ENCODE measurements at regions not wholly inside any gene's neighbourhood (a gene's known extent, or its start where the extent isn't known, plus 50 kb on each side); places are given as distances from the start of the nearest gene placed in this dataset.

DNA sequence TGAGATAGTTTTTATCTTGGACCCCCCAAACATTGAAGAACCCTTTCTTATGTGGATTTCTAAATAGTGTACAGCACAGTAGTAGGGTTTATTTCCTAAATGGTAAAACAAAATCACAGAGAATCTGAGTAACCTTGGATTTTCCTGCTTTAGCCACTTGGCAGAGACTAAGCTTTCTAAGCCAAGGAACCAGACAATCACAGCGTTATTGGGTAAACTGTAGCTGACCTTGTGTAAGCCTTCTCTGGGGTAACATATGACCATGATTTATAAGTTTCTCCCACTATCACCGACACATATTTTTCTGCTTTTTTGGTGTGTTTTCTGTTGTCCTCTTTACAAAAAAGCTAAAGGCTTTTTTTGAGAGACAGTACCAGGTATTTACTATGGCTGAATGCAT lies 136.3 kb upstream of the PZP start:
- no TSS peak for BruUV-seq (replicated peaks)
- no peak for DNase-seq (ENCODE audit: low spot score)
- Histone ChIP-seq H3K27me3 (replicated peaks; ENCODE audit: insufficient read depth, low read depth, low read length, poor library complexity) (no peaks in the 10 kb centered on the region), H3K4me3 (ENCODE audit: low read depth, low read length, poor library complexity, severe bottlenecking) (no peak overlapping the region), H3K36me3 (ENCODE audit: insufficient read depth, low read length, poor library complexity, severe bottlenecking) (no peaks in the 10 kb centered on the region), H3K4me1 (ENCODE audit: insufficient read depth, low read length, poor library complexity, severe bottlenecking) (no peaks in the 10 kb centered on the region), H3K27ac (ENCODE audit: low read depth, low read length, poor library complexity, severe bottlenecking) (no peak overlapping the region), H3K9me3 (ENCODE audit: low read depth, low read length, poor library complexity, severe bottlenecking) (no peaks in the 10 kb centered on the region)
- intact Hi-C loops (cut with micrococcal nuclease; ENCODE audit: unreplicated experiment) = no loop called here
- POLR2A ChIA-PET (ENCODE audit: low non-redundant PET) = no interaction called here
- CTCF ChIA-PET = no interaction called here
- TF ChIP-seq, protein P1, sequence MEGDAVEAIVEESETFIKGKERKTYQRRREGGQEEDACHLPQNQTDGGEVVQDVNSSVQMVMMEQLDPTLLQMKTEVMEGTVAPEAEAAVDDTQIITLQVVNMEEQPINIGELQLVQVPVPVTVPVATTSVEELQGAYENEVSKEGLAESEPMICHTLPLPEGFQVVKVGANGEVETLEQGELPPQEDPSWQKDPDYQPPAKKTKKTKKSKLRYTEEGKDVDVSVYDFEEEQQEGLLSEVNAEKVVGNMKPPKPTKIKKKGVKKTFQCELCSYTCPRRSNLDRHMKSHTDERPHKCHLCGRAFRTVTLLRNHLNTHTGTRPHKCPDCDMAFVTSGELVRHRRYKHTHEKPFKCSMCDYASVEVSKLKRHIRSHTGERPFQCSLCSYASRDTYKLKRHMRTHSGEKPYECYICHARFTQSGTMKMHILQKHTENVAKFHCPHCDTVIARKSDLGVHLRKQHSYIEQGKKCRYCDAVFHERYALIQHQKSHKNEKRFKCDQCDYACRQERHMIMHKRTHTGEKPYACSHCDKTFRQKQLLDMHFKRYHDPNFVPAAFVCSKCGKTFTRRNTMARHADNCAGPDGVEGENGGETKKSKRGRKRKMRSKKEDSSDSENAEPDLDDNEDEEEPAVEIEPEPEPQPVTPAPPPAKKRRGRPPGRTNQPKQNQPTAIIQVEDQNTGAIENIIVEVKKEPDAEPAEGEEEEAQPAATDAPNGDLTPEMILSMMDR (conservative IDR thresholded peaks at IDR 0.05; ENCODE audit: low read depth, low read length) = no peak
- no peak for TF ChIP-seq EZH2 (IDR thresholded peaks at IDR 0.05; ENCODE audit: borderline replicate concordance, low read depth, low read length, poor library complexity, severe bottlenecking)

DNA sequence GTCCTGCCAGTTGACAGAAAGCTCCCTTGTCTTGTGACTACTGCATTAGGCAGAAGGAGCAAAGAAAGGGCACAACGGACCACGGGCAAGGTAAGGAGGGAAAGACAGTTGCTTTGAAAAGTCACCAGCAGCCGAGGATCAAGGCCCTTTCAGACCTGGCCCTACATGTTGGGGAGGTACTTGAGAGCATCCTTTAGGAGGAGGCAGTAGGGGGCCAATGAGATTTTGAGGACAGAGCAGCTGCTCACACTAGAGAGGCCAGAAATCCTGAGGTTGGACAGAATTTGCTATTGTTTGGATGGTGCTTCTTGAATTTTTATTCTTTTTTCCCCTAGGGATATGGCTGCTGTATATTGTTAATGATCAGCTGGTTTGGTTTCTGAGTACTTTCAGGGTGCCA lies 135.5 kb upstream of the PZP start:
- Histone ChIP-seq H3K27ac (ENCODE audit: low read depth, low read length, poor library complexity, severe bottlenecking) (no peak overlapping the region), H3K36me3 (ENCODE audit: insufficient read depth, low read length, poor library complexity, severe bottlenecking) (no peaks in the 10 kb centered on the region), H3K4me3 (ENCODE audit: low read depth, low read length, poor library complexity, severe bottlenecking) (no peak overlapping the region), H3K27me3 (replicated peaks; ENCODE audit: insufficient read depth, low read depth, low read length, poor library complexity) (no peaks in the 10 kb centered on the region), H3K4me1 (ENCODE audit: insufficient read depth, low read length, poor library complexity, severe bottlenecking) (no peaks in the 10 kb centered on the region), H3K9me3 (ENCODE audit: low read depth, low read length, poor library complexity, severe bottlenecking) (no peaks in the 10 kb centered on the region)
- intact Hi-C loops (cut with micrococcal nuclease; ENCODE audit: unreplicated experiment) = no loop called here
- TF ChIP-seq EZH2 (IDR thresholded peaks at IDR 0.05; ENCODE audit: borderline replicate concordance, low read depth, low read length, poor library complexity, severe bottlenecking) = no peak
- TF ChIP-seq, protein P1 (conservative IDR thresholded peaks at IDR 0.05; ENCODE audit: low read depth, low read length) = no peak
- ChIA-PET POLR2A (ENCODE audit: low non-redundant PET) (no interaction called here), CTCF (no interaction called here)
- no TSS peak for BruUV-seq (replicated peaks)
- no peak for DNase-seq (ENCODE audit: low spot score)

DNA sequence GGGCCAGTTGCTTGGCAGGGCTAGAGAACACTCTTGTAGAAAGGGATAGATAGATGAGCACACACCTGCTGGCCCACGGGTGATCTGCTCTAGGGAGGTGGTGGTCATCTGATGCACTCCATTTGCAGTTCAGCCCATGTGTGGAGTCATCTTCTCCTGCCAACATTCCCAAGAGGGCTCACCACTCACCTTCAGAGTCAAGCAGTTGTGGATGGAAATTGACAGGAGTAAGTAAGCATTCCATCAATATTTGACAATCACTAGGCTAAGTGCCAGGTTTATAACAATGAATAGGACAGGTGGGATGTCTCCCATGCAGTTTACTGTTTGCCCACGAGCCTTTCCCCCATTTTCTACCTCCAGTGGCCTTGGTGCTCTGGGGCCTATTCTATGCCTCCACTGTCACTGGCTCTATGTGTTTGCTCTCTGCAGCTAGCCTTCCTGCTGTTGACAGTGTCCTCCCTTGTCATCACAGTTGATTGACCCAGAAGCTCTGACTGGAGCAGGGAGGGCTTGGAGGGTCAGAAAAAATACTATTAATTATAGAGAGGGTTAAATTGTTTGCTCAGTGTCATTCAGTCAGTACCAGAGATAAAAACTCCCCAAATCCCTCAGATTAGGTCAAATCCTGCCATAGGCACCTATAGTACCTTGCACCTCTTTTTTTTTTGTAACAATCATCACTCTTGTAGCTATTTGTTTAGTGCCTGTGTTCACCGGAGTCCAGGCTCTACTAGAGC lies 134.6 kb upstream of the PZP start:
- POLR2A ChIA-PET (ENCODE audit: low non-redundant PET) = no interaction called here
- H3K27ac ChIP-seq (ENCODE audit: low read depth, low read length, poor library complexity, severe bottlenecking) = no peak overlapping the region
- no peaks in the 10 kb centered on the region for H3K27me3 ChIP-seq (replicated peaks; ENCODE audit: insufficient read depth, low read depth, low read length, poor library complexity)
- H3K4me1 ChIP-seq (ENCODE audit: insufficient read depth, low read length, poor library complexity, severe bottlenecking) = no peaks in the 10 kb centered on the region
- intact Hi-C loops (cut with micrococcal nuclease; ENCODE audit: unreplicated experiment) = no loop called here
- no peaks in the 10 kb centered on the region for H3K9me3 ChIP-seq (ENCODE audit: low read depth, low read length, poor library complexity, severe bottlenecking)
- H3K36me3 ChIP-seq (ENCODE audit: insufficient read depth, low read length, poor library complexity, severe bottlenecking) = no peaks in the 10 kb centered on the region
- BruUV-seq (replicated peaks) = no TSS peak
- TF ChIP-seq, protein P1 (conservative IDR thresholded peaks at IDR 0.05; ENCODE audit: low read depth, low read length) = no peak
- TF ChIP-seq EZH2 (IDR thresholded peaks at IDR 0.05; ENCODE audit: borderline replicate concordance, low read depth, low read length, poor library complexity, severe bottlenecking) = no peak
- H3K4me3 ChIP-seq (ENCODE audit: low read depth, low read length, poor library complexity, severe bottlenecking) = no peak overlapping the region
- DNase-seq (ENCODE audit: low spot score) = no peak
- CTCF ChIA-PET = no interaction called here

All from A673 (cell line).